Astrocyte (in vitro differentiated cells and primary cell): ENCODE measurements at regions not wholly inside any gene's neighbourhood (a gene's known extent, or its start where the extent isn't known, plus 50 kb on each side); places are given as distances from the start of the nearest gene placed in this dataset.

ENCODE experiments used
- CTCF ChIP-seq: IDR thresholded peaks from 2 replicates; pipeline ENCODE4 v1.5.1; 2011; ENCODE audit warnings: low read depth, mild to moderate bottlenecking, inconsistent platforms, low read length, moderate library complexity; ENCODE audit not compliant: insufficient read depth
- EZH2 ChIP-seq: IDR thresholded peaks from 2 replicates; pipeline ENCODE4 v1.6.1; 2012; ENCODE audit warnings: mild to moderate bottlenecking, low read length, inconsistent platforms; ENCODE audit not compliant: insufficient read depth

- TF ChIP-seq EZH2 = no peak
- TF ChIP-seq CTCF = no peak
Measured at GRCh38 chr20:4083098-4083865, 65.3 kb upstream of the SMOX start.
